Esophagus muscularis mucosa (tissue), 4 donors: ENCODE measurements at regions not wholly inside any gene's neighbourhood (a gene's known extent, or its start where the extent isn't known, plus 50 kb on each side); places are given as distances from the start of the nearest gene placed in this dataset.

Experiments used
- CTCF ChIP-seq, 3 experiments: fragments of 200-600 bp in 2 of 3; fragments of 450-650 bp in 1 of 3; sonication (generic) in 2 of 3; IDR thresholded peaks; one replicate each; pipeline ENCODE4 v1.5.1; 2017 to 2019; ENCODE audit warnings: antibody characterized with exemption in 3 of 3, mild to moderate bottlenecking in 2 of 3, moderate library complexity in 1 of 3
- EP300 ChIP-seq: sonication (generic); formaldehyde crosslinking; IDR thresholded peaks from one replicate; pipeline ENCODE4 v1.6.1; 2017; ENCODE audit warnings: antibody characterized with exemption
- POLR2A ChIP-seq: fragments of 450-650 bp; IDR thresholded peaks from one replicate; pipeline ENCODE4 v1.6.1; 2017; ENCODE audit warnings: antibody characterized with exemption, moderate library complexity, mild to moderate bottlenecking, low read depth
- POLR2AphosphoS5 ChIP-seq, 2 donors: sonication (generic); formaldehyde crosslinking; IDR thresholded peaks; one replicate each; pipeline ENCODE4 v1.6.1; 2017; ENCODE audit warnings: antibody characterized with exemption in 2 of 2

GRCh38 chr9:89844075-89844474 is 239.3 kb downstream of the GADD45G start:
- TF ChIP-seq CTCF (IDR thresholded peaks at IDR 0.05), result no peak
- TF ChIP-seq EP300, result no peak
- TF ChIP-seq POLR2A, result no peak
- no peak for TF ChIP-seq POLR2AphosphoS5 (IDR thresholded peaks at IDR 0.05)
